Right ventricle myocardium superior (tissue), 1 donor: ENCODE measurements at regions not wholly inside any gene's neighbourhood (a gene's known extent, or its start where the extent isn't known, plus 50 kb on each side); places are given as distances from the start of the nearest gene placed in this dataset.

Experiments
- ATAC-seq: fragments of 200-7000 bp; cut with Tn5 transposase; one replicate; pipeline ENCODE4 v1.9.1; 2020; ENCODE audit warnings: mild to moderate bottlenecking; ENCODE audit not compliant: poor library complexity
- DNase-seq: peaks from one replicate; pipeline ENCODE4 v3.0.0-alpha.2; 2020
- intact Hi-C: fragments of 100-400 bp; cut with DNase I; formaldehyde crosslinking; loops from one replicate; pipeline ENCODE4 v1.11.2; 2022
- donor health status: DM: no; HTN: yes; CAD: no; lungs with severe emphysema.

DNA sequence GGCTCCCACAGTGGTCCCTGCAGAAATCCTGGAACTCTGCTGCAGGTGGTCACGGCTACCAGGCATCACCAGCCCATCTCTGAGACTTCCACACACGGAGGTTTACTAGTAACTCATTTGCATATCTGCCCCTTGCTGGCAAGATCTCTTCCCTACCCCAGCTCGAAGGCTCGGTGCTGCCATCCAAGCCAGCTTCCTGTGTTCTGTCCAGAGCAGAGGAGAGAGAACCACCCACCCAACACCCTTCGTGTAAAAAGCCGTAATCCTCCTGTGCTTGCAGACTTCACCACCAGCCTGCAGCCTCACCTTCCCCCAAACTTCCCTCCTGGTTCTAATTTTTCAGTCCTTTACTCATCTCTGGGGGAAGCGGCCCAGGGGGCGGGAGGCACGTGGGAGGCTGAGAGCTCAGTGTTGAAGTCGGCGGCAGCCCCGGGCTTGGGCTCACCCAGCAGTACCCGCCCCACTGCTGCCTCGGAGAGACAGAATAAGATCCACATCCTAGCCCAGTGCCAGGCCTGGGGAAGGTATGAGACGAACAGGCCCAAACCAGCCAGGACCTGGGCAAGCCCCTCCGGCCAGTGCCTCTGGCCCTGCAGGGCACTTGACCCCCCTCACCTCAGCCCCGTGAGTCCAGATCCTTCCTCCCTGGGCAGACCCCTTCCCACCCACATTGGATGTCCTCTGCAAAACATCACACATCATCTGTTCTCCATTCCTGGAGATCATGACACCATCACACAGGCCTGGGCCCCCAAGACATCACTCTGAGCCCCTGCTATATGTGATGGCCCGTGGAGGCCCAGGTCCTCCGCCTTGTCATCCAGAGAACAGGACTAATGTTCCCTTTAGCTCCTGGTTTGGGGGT lies 145.8 kb upstream of the ID2 start:
- ATAC-seq, result no peak
- intact Hi-C loops, result no loop called here
- no peak for DNase-seq

DNA sequence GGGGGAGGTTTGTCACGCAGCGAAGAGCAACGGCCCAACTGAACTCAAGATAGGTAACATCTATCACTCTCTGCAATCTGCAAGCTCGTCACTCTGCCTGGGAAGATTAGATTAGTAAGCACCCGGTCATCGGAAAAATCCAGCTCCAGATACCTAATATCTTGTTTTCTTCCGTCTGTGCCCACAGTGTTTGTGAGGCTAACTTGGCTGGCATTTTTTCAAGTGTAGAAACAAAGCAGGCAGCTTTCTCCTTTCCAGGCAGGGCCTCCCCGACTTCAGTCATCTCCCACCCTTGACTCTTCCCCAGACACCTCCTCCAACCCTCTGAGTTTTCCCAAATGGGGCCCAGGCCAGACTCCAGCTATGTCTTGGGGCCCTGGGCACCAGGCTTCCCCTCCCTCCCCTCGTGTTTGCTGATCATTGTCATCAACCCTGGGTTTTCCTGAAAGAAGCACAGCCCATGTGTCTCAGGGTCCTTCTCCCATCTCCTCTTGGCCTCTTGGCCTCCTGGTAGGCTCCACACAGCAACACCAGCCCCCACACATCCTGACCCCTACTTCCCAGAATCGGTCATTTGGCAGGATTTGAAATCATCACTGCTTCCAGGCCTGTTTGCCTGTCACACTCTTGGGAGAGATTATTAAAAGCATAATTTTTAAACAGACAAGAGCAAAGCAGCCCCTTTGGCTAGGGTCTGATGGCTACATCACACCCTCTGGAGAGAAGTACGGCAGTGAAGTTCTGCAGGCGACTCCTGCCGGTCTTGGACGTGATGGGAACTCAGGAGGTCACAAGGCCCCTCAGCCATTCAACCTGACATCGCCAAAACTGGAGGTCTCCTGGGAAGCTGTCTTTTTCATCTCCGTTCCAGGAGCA lies 144.9 kb upstream of the ID2 start:
- no peak for DNase-seq
- no peak for ATAC-seq
- intact Hi-C loops, result no loop called here

DNA sequence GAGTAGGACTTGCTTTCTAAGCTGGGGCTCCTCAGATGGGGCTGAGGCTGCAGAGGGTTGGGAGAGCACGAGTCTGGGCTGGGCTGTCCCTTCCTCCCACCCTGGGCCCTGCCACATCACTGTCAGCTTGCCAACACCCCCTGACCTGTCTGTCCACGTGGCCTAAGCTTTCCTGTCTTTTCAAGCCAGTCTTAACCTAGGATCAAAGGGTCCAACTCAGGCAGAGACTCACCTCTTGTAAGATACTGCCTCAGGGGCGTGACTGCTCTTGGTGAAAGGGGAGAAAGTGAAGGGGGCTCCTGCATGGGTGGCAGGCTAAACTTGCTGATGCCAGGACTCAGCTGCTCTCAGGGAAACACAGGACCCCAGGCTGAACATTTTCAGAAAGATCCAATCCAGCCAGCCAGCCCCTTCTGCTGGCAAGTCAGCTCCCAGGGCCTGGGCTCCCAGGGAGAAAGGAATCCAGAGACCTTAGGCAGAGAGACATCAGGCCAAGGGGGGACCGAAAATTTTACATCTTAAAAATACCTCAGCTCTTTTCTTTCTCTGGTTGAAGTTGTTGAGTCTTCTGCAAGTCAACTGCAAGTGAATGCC lies 144.2 kb upstream of the ID2 start:
- no peak for DNase-seq
- ATAC-seq, result no peak
- intact Hi-C loops, result no loop called here

DNA sequence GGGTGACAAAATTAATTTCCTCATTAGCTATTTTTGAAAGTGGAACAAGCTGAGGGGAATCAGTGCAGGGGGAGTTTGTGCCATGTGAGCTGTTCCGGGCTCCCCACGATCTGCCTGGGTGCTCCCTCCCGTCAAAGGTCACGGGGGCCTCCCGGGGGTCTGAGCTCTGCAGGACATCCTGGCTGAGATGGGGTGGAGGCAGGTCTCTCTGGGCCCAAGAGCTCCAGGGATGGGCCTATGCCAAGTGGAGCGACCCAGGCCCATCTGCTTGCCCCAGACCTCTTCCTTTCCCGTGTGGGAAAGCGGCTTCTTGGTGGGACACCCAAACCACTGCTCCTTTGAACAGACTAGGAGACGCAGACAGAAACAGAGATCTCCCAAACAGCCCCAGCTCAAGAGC lies 143.3 kb upstream of the ID2 start:
- no peak for DNase-seq
- intact Hi-C loops, result no loop called here
- ATAC-seq, result no peak

DNA sequence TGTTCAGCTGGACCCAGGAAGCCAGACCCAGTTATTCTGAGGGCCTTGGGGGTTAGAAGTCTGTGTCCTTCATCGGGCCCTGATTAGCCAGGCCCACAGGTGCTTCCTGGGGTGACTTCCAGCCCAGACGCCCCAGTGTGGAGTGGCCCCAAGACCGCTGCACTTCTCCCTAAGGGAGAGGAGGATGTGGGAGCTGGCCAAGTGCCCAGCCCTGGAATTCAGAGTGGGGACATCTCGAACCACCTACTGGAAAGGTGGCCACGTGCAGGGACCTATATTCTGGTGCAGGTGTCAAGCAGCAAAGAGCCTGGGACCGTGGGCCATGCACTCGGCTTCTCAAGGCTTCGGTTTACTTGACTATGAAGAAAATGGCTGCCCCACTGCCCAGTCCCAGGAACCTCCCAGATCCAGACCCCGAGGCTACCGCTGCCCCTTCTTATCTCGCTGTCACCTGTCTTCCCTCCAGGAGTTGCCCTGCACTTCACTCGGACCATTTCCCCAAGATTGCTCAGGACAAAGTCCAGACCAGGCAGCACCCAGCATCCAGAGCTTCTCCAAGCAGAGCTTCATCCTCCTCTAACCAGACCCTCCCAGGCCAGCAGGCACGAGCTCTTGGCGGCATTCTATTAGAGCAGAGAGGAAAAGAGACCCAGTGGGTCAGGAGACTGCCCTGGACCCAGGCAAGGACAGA lies 142.8 kb upstream of the ID2 start:
- no peak for ATAC-seq
- intact Hi-C loops, result no loop called here
- DNase-seq, result no peak

DNA sequence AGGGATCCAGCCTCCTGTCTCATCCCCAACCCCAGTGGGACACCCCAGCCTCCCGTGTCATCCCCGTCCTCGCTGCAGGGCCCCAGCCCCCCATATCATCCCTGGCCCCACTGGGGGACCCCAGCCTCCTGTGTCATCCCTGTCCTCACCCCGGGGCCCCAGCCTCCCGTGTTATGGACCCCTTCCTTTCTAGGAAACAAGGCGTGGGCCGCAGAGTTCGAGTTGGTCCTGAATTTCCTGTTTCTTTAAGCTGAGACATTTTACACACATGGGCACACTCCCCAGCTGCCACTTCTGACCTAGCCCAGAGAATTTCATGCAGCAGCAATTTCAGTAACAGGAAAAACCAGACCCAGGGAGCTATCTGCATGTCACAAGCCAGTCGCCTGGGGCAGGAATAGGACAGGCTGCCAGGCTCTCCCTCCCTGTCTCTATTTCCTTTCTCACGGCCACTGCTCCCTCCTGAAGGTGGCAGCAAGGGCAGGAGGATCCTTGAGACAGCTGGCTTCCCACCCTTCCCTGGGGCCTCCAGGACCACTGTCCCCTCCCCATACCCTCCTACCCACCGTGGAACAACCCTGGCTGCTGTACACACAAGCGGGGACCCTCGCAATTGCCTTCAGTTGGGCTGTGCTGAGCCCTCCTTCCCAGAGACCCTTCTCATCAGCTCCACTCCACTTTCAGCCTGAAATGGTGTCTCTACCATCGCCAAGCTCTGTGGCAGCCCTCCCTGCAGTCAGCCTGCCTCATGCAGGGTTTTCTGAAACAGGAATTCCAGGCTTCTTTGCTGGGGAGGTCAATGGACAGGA lies 141.9 kb upstream of the ID2 start:
- intact Hi-C loops, result loop anchor here (10.0 kb wide), 1 partner anchor 75 kb away; no protein-coding TSS in a partner anchor
- ATAC-seq (peak; percentile 23), DNase-seq (peak; percentile 64)

DNA sequence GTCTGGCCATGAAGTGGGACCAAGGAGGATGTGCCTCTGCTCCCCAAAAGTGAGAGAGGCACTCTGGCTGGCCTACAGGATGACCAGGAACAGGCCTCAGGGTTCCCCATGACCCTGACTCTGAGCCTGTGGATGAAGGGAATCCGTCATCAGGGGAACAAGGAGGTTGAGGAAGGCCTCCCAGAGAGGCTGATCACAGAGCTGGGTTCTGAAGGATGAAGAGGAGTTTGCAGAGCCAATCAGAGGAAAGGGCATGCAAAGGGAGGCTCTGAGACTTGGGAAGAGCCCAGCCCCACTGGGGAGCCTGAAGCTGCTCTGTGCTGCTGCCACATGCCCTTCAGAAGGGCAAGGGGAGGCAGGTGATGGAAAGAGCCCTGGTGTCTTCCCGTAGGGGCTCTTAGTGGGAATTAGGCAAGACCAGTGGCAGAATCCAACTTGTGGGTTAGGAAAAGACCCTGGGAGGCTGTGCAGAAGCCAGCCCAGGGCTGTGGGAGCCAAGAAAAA lies 141.3 kb upstream of the ID2 start:
- intact Hi-C loops, result loop anchor here (10.0 kb wide), 1 partner anchor 74 kb away; no protein-coding TSS in a partner anchor
- ATAC-seq, result no peak

DNA sequence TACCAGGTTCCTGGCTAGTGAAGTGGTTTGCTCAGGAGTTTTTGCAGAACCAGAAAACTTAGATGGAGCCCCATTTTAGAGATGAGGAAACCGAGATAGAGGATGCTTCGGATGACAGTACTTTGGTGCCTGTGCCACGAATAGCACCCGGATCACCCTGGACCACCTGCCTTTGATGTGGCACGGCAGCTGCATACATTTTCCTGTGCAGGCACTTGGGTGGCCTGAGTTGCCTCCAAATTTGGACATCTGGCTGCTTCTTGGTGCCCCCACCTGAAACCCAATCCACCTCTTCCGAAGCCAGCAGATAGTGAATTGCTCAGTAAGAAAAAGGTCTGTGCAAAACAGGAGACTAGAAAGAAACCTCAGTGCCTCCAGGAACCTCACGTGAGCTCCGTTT lies 140.6 kb upstream of the ID2 start:
- DNase-seq (no peak), ATAC-seq (no peak)
- intact Hi-C loops, result loop anchor here (10.0 kb wide), 1 partner anchor 74 kb away; no protein-coding TSS in a partner anchor

More for the DNA sequence above, 141.3 kb upstream of the ID2 start:
- no peak for DNase-seq

DNA sequence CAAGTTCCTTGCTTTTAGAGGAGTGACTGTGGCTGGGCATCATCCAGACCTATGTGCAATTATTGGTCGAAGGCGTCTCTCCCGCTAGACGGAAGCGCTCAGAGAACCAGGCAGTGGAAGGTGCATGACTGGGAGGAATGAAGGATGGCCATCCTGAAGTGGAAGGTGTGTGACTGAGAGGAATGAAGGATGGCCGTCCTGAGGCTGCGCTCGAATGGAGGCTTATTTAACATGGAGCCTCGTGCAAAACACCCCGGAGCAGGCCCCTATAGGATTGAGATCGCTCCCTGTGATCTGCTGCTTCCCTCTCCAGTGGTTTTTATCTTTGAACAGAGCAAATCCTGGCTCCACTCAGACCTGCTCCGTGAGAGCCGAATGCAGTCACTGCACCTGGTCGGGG lies 140.2 kb upstream of the ID2 start:
- DNase-seq, result no peak
- ATAC-seq, result no peak
- intact Hi-C loops, result loop anchor here (10.0 kb wide), 1 partner anchor 73 kb away; no protein-coding TSS in a partner anchor

DNA sequence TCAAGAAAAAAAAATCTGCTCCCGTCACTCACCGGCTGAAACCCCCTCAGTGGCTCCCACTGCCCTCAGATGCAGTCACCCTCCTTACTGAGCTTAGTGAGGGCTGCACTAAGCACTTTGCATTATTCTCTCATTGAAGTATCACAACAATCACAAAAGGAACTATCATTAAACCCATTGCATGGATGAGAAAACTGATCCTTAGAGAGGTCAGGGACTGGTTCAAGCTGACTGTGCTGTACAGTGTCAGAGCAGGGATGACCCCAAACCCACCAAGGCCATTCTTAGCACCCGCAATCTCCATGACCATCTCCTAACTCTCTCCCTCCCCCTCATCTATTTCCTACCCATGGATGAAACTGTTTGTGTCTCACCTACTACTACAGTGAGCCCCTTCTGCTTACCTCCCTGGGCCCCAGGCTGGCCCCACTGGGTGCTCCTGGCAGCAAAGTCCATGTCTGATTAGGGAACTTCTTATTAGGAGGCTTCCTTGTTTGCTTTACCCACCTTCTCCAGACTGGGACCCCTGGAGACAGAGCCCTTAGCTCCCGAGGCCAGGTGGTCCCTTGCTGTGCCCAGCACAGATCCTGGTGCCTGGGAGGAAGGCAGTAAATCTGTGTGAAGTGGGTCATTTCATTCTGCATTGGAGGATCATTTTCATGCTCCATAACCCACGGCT lies 139.3 kb upstream of the ID2 start:
- ATAC-seq, result no peak
- intact Hi-C loops, result loop anchor here (10.0 kb wide), 1 partner anchor 72 kb away; no protein-coding TSS in a partner anchor
- no peak for DNase-seq

DNA sequence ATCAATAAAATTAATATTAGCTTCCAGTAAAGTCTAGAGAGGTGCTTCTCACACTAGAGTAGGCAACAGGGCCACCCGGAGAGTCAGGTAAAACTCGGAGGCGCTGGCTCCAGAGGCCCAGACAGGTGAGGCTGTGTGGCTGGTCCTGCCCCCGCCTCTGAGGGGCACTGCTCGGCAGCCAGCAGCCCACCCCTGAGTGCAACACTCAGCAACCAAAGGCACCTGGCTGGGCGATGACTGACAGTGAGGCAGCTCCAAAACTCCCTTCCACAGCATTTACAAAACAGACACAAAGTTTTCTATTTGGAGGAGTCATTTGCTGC lies 138.8 kb upstream of the ID2 start:
- intact Hi-C loops, result loop anchor here (10.0 kb wide), 1 partner anchor 72 kb away; no protein-coding TSS in a partner anchor
- ATAC-seq (no peak), DNase-seq (no peak)

DNA sequence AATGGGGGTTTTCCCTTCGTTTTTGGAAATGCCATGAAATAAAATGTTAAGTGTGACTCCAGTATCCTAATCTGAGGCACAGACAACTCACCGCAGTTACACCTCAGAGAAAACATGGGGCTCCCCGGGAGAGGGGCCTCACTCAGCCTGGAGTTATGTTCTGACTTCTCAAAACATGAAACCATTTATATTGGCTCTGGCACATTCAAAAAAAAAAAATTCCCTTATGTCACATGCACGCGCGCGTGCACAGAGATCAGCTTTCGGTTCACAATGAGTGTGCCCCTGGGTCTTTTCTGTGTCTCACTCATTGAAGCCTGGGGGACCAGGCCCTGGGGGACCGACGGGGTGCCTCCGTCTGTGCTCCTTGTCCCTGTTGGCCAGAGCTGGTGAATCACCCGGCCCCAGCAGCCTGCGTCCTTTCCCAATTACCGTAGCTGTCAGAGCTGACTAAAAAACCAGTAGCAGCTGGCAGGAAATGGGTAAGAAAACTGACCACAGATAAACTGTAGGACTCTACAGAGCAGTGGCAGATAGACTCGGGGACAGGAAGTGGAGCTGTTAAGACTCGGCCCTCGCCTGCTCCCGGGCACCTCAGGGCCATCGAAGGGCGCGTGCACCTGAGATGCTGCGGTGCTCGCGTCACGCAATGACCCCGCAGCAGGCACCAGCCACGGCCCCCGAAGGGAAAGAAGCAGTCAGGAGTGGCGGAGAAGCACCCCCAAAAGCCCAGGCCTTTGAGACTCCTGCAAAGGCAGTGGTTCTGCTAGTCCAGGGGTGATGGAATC lies 138.3 kb upstream of the ID2 start:
- ATAC-seq (peak; percentile 54), DNase-seq (peak; percentile 81)
- intact Hi-C loops, result loop anchor here (10.0 kb wide), 1 partner anchor 71 kb away; no protein-coding TSS in a partner anchor

DNA sequence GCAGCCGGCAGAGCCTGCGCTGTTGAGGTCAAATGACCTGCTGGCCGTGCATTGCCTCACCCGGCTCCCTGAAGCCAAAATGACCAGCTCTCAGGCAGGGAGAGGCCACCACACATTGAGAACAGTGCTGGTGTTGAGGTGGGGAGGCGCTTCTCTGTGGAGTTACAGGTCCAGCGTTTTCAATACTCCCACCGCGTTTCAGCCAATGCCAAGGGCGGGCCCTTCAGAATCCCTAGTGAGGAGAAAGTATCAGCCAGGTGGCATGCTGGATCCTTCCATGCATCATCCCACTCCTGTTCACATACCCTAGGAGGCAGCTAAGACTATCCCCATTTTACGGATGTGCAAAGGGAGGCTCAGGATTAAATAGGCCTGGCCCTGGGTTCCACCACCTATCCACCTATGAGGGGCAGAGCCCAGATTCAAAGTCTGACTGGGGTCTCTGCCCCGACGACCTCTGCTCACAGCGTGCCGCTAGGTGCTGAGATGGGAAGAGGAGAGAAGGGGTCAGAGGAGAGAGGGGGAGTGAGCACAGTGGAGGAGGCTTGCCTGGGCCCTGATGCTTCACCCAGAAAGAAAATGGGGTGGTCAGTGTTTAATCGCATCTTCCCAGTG lies 137.6 kb upstream of the ID2 start:
- DNase-seq (no peak), ATAC-seq (no peak)
- intact Hi-C loops, result loop anchor here (10.0 kb wide), 1 partner anchor 71 kb away; no protein-coding TSS in a partner anchor

DNA sequence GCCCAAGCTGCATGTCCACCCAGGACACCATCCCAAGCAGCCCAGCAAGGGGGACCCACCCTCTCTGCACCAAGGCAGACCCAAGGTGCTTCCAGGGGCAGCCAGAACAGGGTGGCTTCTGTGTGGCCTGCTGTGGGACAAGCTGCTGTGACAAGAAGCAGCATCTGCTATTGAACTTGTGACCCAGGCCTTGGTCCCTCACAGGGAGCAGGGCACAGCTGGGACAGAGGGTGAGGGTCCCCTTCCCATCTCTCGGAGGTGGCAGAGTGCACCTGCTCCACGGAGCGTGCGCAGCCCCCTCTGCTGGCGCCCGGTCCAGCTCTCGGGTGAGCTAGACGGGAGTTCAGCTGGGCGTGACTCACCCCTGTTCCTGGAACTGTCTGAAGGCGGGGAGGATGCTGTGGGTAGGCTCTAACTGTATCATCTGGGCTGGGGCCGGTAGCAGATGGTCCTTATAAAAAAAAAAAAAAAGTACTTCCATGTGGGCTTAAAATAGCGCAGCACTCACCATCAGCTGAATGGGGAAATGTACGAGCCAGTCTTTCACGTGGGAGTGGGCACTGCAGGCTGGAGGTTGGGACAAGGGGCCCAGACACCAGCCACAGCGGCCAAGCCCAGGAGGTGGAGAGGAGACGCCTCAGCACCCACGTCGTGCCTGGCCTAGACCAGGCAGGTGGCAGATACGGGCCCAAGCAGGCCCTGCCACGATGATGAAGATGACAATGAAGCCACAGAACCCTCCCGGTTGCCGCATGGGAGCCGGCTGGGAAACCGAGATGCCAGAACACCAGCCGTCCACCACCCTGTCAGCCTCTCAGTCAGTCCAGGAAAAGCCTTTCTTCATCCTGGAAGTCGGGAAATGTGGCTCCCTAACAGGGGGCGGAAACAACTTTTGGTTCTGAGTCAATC lies 136.8 kb upstream of the ID2 start:
- intact Hi-C loops, result loop anchor here (10.0 kb wide), 1 partner anchor 70 kb away; no protein-coding TSS in a partner anchor
- DNase-seq, result peak; percentile 81
- peak; percentile 75 for ATAC-seq
